IPS-18c (cell line): ENCODE measurements at regions not wholly inside any gene's neighbourhood (a gene's known extent, or its start where the extent isn't known, plus 50 kb on each side); places are given as distances from the start of the nearest gene placed in this dataset.

Source experiments
- H3K4me3 ChIP-seq: 2 replicates; pipeline ENCODE4 v1.7.0; 2013; ENCODE audit warnings: low read depth, mild to moderate bottlenecking, low read length, moderate library complexity; ENCODE audit not compliant: insufficient read depth
- H3K9me3 ChIP-seq: one replicate; pipeline ENCODE4 v1.6.1; 2013; ENCODE audit warnings: mild to moderate bottlenecking, low read length, moderate library complexity; ENCODE audit not compliant: control insufficient read depth, insufficient read depth

DNA sequence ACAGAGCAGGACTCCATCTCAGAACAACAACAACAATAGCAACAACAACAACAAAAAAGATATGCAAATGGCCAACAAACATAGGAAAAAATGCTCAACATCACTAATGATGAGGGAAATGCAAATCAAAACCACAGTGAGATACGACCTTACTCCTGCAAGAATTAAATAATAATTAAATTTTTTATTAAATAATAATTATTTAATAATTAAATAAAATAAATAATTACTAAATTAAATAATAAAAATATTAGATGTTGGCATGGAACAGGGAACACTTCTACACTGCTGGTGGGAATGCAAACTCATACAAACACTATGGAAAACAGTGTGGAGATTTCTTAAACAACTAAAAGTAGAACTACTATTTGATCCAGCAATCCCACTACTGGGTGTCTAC, 1022.3 kb upstream of the B3GALT2 start:
- Histone ChIP-seq H3K4me3 (no peak overlapping the region), H3K9me3 (no peaks in the 10 kb centered on the region)

DNA sequence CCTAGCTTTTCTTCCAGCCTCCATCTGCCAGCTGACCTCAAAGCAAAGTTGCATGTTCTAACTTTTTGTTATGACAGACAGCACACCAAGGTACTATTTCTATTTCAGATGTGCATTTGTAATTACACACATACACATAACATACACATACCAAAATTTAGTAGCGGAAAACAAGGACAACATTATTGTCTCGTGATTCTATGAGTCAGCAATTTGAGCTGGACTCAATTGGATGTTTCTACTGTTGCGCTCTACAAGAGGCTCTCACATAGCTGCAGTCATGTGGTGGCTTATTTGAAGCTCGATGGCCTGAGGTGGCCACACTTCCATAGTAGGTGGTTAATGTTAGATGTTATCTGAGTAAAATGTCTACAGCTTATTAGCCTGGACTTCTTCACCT, 1010.1 kb upstream of the B3GALT2 start:
- no peaks in the 10 kb centered on the region for H3K9me3 ChIP-seq
- no peak overlapping the region for H3K4me3 ChIP-seq

- Histone ChIP-seq H3K9me3 (no peaks in the 10 kb centered on the region), H3K4me3 (no peak overlapping the region)
Observed at GRCh38 chr1:194194724-194195123, 1008.3 kb upstream of the B3GALT2 start.

DNA sequence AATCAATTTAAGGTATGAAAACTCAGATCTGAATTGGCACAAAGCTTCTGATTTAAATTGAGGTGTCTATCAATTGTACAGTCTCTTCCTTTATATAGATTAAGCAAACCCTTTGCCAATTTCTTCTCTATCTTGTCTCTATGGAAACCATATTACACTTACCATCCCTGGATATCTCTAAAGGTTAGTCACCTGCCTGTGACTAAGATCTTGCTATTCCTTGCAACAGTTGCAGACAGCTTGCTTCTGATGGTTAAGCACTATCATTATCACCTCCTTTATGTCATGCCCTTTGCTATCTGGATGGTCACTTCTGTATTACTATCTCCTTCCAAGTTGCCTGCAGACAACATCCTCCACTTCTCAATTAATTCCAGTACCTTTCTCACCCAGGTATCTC, 998.6 kb upstream of the B3GALT2 start:
- no peaks in the 10 kb centered on the region for H3K9me3 ChIP-seq
- no peak overlapping the region for H3K4me3 ChIP-seq

DNA sequence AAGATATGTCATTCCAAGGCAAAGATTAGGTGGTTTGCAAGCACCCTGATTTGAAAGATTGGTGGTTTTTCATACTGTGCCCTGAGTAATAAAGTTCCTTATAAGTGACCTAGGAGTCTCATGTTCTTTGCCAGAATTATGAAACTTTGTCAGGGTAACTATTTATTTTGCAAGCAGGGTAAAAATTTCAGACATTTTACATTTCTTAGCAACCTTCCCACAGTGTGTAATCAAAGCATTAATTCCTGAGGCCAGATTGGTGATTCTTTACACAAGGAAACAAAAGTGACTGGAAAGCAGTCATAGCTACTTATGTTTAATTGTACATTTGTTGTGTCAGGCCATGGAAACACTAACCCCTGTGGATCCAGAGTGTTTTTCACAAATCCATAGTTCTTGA, 998.0 kb upstream of the B3GALT2 start:
- Histone ChIP-seq H3K4me3 (no peak overlapping the region), H3K9me3 (no peaks in the 10 kb centered on the region)

GRCh38 chr1:194181845-194182244, 995.4 kb upstream of the B3GALT2 start:
- H3K9me3 ChIP-seq: no peaks in the 10 kb centered on the region

DNA sequence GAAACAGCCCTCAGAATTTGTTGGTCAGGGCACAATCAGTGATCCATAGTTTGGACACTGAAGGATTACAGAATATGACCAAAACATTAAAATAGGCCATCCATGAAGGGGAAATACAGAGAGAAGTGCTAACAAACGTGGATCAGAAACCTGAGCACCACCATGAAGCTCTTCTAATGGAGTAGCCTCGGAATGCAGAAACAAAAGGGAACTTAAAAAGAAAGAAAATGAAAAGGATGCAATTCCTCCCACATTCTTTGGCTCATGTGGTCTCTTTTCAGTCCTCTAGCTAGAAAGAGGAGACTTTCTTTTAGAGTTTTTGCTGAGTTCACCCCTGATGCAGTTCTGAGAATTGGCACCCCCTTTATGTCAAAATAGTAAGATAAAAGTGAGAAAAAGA, 989.8 kb upstream of the B3GALT2 start:
- Histone ChIP-seq H3K4me3 (no peak overlapping the region), H3K9me3 (no peaks in the 10 kb centered on the region)

More at GRCh38 chr1:194181845-194182244, 995.4 kb upstream of the B3GALT2 start:
- no peak overlapping the region for H3K4me3 ChIP-seq

- no peaks in the 10 kb centered on the region for H3K9me3 ChIP-seq
- H3K4me3 ChIP-seq: no peak overlapping the region
Observed at GRCh38 chr1:194175251-194175650, 988.8 kb upstream of the B3GALT2 start.

DNA sequence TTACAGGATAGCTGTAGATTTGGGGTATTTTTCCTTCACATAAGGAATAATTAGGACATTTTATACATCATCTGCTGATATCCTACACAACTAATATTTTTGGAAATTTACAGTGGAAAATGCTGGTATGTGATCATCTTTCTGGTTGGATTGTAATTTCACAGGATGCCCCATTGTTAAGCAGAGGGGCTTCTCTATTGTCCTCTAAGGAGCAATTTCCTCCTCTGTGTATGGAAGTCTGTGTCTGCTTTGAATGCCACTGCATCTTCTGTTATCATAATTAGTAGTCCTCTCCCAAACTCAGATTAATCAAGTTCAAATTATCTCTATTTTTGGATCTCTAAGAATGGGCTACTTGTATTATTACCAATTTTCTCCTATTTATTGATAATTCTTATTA, 988.1 kb upstream of the B3GALT2 start:
- Histone ChIP-seq H3K9me3 (no peaks in the 10 kb centered on the region), H3K4me3 (no peak overlapping the region)

GRCh38 chr1:194171596-194171995, 985.2 kb upstream of the B3GALT2 start:
- Histone ChIP-seq H3K9me3 (no peaks in the 10 kb centered on the region), H3K4me3 (no peak overlapping the region)

- H3K4me3 ChIP-seq: no peak overlapping the region
- no peaks in the 10 kb centered on the region for H3K9me3 ChIP-seq
Observed at GRCh38 chr1:194167956-194168640, 981.7 kb upstream of the B3GALT2 start.

GRCh38 chr1:194164755-194165154, 978.3 kb upstream of the B3GALT2 start:
- Histone ChIP-seq H3K9me3 (no peaks in the 10 kb centered on the region), H3K4me3 (no peak overlapping the region)

DNA sequence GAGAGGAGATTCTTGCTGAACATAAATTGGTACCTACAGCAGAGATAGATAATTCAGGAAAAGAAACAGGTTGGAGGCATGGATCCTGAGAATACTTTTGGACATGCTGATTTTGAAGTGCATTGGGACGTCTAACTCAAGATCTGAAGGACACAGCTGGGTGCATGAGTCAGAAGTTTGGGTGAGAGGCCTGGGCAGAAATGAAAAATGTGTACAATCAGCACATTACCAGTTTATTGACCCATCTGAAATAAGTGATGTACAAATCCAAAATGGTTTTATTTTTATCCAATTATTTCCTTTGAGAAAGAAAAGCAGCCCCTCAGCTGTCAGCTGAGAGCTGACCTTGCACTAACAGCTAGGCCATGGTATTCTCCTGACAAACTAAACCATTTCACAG, 975.2 kb upstream of the B3GALT2 start:
- Histone ChIP-seq H3K9me3 (no peaks in the 10 kb centered on the region), H3K4me3 (no peak overlapping the region)

DNA sequence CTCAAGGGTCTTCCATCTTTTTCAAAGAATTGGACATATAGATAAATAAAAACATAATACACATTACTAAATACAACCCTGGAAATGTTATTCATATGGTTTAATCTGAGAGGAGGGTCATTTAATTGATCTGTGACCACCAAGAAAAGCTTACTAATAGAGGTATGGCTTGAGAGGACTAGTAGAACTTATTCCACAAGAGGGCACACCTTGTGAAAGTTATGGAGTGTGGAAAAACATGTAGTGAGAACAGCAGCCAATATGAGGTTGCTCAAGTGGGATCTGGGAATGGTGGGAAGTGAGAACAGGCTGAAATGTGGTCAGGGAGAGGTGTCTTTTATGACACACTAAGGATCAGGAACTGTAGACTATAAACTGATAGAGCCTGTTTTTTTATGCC, 973.5 kb upstream of the B3GALT2 start:
- no peak overlapping the region for H3K4me3 ChIP-seq
- H3K9me3 ChIP-seq: no peaks in the 10 kb centered on the region

DNA sequence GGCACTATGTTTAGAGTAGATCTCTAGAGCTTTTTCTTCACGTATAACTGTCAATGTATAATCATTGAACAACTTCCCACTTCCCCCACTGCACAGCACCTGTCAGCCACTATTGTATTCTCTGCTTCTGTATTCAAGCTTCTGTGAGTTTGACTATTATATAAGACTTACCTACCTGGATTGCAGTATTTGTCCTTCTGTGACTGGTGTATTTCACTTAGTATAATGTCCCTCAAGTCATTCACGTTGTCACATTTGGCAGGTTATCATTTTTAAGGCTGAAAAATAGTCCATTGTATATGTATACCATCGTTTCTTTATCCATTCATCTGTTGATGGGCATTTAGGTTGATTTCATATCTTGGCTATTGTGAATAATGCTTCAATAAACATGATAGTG, 969.5 kb upstream of the B3GALT2 start:
- Histone ChIP-seq H3K9me3 (no peaks in the 10 kb centered on the region), H3K4me3 (no peak overlapping the region)

- Histone ChIP-seq H3K9me3 (no peaks in the 10 kb centered on the region), H3K4me3 (no peak overlapping the region)
Observed at GRCh38 chr1:194151056-194151455, 964.6 kb upstream of the B3GALT2 start.

GRCh38 chr1:194150242-194150641, 963.8 kb upstream of the B3GALT2 start:
- no peak overlapping the region for H3K4me3 ChIP-seq
- no peaks in the 10 kb centered on the region for H3K9me3 ChIP-seq

- Histone ChIP-seq H3K9me3 (no peaks in the 10 kb centered on the region), H3K4me3 (no peak overlapping the region)
Observed at GRCh38 chr1:194133152-194133551, 946.7 kb upstream of the B3GALT2 start.

DNA sequence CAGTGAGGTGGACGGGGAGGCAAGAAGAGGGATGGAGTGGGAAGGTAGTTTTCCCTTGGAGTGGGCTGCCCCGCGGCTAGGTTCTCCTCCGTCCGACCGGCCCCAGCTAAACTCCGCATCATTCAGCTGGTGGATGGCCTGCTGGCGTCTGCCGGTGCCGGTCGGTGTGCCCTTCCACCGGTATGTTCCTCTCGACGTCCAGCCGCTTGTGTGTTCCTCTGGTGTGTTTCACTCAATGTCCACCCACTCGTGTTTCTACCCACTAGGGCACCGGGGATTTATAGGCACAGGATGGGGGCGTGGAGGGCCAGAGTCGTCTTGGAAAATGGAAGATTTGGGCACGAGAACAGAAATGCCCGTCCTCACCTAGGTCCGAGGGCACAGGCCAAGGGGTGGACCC, 931.7 kb upstream of the B3GALT2 start:
- H3K9me3 ChIP-seq: no peaks in the 10 kb centered on the region
- no peak overlapping the region for H3K4me3 ChIP-seq
